ENCODE measurements at regions not wholly inside any gene's neighbourhood (a gene's known extent, or its start where the extent isn't known, plus 50 kb on each side); places are given as distances from the start of the nearest gene placed in this dataset.

DNA sequence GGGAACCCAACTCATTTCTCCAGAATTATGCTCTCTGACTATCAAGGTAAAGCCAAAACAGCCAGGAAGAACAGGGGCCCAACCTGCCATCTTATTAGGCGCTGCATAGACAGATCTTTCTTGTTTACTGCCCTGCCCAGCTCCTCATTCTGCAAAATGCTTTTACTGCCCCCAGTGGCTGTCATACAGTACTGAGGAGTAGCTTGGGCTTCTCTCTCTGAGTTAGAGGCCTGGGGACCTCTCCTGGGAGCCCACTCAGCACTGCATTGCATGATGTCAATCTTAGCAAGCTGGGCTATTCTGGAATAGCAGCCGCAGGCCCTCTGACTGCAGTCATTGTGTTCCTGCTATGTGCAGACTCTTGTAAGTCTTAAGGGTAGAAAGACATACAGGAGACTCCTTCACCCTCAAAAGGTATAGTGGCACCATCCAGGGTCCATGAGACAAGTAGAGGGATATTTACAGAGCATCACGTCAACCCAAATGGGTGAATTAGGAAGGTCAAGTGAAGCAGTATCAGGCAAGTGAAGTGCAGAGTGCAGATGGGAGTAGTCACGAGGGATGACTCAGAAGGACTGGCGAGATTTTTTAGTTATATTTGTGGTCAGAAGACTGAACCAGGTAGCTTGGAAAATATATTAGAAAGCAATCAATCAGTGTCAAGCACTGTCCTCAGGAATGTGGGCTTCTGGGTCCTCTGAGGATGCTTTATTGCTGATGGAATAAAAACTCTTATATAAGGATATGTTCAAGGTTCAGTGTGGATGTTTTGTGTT, 294.1 kb upstream of the SFRP2 start:
- FAIRE-seq: no peak

DNA sequence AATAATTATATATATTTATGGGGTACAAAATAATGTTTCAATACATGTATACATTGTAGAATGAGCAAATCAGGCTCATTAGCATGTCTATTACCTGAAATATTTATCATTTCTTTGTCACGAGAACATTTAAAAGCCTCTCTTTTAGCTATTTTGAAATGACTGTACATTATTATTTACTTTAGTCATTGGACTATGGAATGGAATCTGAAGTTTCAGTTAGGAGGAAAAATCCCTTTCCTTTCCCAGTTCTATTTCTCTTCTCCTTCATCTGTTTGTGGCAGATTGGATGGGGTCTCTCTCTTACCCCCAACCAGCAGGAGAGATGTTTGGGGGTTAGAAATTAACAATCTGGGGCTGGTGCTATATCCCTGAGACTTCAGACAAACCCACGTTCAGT, 292.5 kb upstream of the SFRP2 start:
- FAIRE-seq (no peak), DNase-seq (ENCODE audit: low read depth) (no peak)
- H3K36me3 ChIP-seq (ENCODE audit: control insufficient read depth, insufficient read depth, low read length): no peaks in the 10 kb centered on the region
- TF ChIP-seq, protein P1, sequence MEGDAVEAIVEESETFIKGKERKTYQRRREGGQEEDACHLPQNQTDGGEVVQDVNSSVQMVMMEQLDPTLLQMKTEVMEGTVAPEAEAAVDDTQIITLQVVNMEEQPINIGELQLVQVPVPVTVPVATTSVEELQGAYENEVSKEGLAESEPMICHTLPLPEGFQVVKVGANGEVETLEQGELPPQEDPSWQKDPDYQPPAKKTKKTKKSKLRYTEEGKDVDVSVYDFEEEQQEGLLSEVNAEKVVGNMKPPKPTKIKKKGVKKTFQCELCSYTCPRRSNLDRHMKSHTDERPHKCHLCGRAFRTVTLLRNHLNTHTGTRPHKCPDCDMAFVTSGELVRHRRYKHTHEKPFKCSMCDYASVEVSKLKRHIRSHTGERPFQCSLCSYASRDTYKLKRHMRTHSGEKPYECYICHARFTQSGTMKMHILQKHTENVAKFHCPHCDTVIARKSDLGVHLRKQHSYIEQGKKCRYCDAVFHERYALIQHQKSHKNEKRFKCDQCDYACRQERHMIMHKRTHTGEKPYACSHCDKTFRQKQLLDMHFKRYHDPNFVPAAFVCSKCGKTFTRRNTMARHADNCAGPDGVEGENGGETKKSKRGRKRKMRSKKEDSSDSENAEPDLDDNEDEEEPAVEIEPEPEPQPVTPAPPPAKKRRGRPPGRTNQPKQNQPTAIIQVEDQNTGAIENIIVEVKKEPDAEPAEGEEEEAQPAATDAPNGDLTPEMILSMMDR (IDR thresholded peaks at IDR 0.05; ENCODE audit: insufficient read depth, low read length, severe bottlenecking): no peak
- no peaks in the 10 kb centered on the region for H3K27me3 ChIP-seq (ENCODE audit: control insufficient read depth, insufficient read depth, low read length)
- H3K4me3 ChIP-seq (ENCODE audit: low read depth, low read length): no peak overlapping the region

More for the DNA sequence above, 294.1 kb upstream of the SFRP2 start:
- peak; percentile 5 for DNase-seq (ENCODE audit: low read depth)
- Histone ChIP-seq H3K4me3 (ENCODE audit: low read depth, low read length) (no peak overlapping the region), H3K27me3 (ENCODE audit: control insufficient read depth, insufficient read depth, low read length) (no peaks in the 10 kb centered on the region), H3K36me3 (ENCODE audit: control insufficient read depth, insufficient read depth, low read length) (no peaks in the 10 kb centered on the region)
- TF ChIP-seq, protein P1 (IDR thresholded peaks at IDR 0.05; ENCODE audit: insufficient read depth, low read length, severe bottlenecking): peak; percentile 12

- H3K27me3 ChIP-seq (ENCODE audit: control insufficient read depth, insufficient read depth, low read length): no peaks in the 10 kb centered on the region
- no peak overlapping the region for H3K4me3 ChIP-seq (ENCODE audit: low read depth, low read length)
- TF ChIP-seq, protein P1 (IDR thresholded peaks at IDR 0.05; ENCODE audit: insufficient read depth, low read length, severe bottlenecking): no peak
- FAIRE-seq (no peak), DNase-seq (ENCODE audit: low read depth) (no peak)
- no peaks in the 10 kb centered on the region for H3K36me3 ChIP-seq (ENCODE audit: control insufficient read depth, insufficient read depth, low read length)
These were observed 289.8 kb upstream of the SFRP2 start for GRCh38 chr4:154078504-154079350.

DNA sequence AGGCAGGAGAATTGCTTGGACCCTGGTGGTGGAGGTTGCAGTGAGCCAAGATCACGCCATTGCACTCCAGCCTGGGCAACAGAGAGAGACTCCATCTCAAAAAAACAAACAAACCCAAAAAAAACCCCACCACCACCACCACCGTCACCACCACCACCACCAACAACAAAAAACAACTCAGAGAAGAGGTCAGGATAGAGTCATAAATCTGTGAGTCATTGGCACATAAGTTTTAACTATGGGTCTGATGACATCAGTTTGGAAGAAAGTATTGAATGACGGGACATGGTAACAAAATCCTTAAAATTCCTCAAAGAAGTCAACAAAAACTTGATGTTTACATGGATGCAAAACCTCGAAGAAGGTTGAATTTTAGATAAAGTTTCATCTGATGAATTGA, 288.0 kb upstream of the SFRP2 start:
- DNase-seq (ENCODE audit: low read depth) (no peak), FAIRE-seq (no peak)
- TF ChIP-seq, protein P1 (IDR thresholded peaks at IDR 0.05; ENCODE audit: insufficient read depth, low read length, severe bottlenecking): no peak
- Histone ChIP-seq H3K27me3 (ENCODE audit: control insufficient read depth, insufficient read depth, low read length) (no peaks in the 10 kb centered on the region), H3K36me3 (ENCODE audit: control insufficient read depth, insufficient read depth, low read length) (no peaks in the 10 kb centered on the region), H3K4me3 (ENCODE audit: low read depth, low read length) (no peak overlapping the region)

- Histone ChIP-seq H3K4me3 (ENCODE audit: low read depth, low read length) (no peak overlapping the region), H3K27me3 (ENCODE audit: control insufficient read depth, insufficient read depth, low read length) (no peaks in the 10 kb centered on the region), H3K36me3 (ENCODE audit: control insufficient read depth, insufficient read depth, low read length) (no peaks in the 10 kb centered on the region)
- TF ChIP-seq, protein P1 (IDR thresholded peaks at IDR 0.05; ENCODE audit: insufficient read depth, low read length, severe bottlenecking): no peak
- DNase-seq (ENCODE audit: low read depth) (peak; percentile 69), FAIRE-seq (no peak)
These were observed 284.4 kb upstream of the SFRP2 start for GRCh38 chr4:154073107-154073822.
